Adrenal gland (tissue), 5 donors: ENCODE measurements at regions not wholly inside any gene's neighbourhood (a gene's known extent, or its start where the extent isn't known, plus 50 kb on each side); places are given as distances from the start of the nearest gene placed in this dataset.

Experiments
- CTCF ChIP-seq, 6 experiments: fragments of 450-650 bp in 4 of 6; fragments of 200-600 bp in 2 of 6; sonication (generic) in 1 of 6; IDR thresholded peaks; 1 replicate in 5 of 6; 2 replicates in 1 of 6; pipeline versions ENCODE4 v1.5.1 to v1.8.0; 2016 to 2021; ENCODE audit warnings: antibody characterized with exemption in 6 of 6, mild to moderate bottlenecking in 2 of 6, moderate library complexity in 1 of 6
- POLR2A ChIP-seq, 2 donors: fragments of 450-650 bp; IDR thresholded peaks; one replicate each; pipeline ENCODE4 v1.6.1; 2017; ENCODE audit warnings: antibody characterized with exemption in 2 of 2, mild to moderate bottlenecking in 2 of 2, moderate library complexity in 1 of 2
- donor health status: DM: no; HTN: no; CAD: no.

- no peak for TF ChIP-seq POLR2A (IDR thresholded peaks at IDR 0.05)
- TF ChIP-seq CTCF (IDR thresholded peaks at IDR 0.05) = no peak
Observed at GRCh38 chr12:22800332-22800731, 175.4 kb downstream of the ETNK1 start.
